ENCODE measurements at regions not wholly inside any gene's neighbourhood (a gene's known extent, or its start where the extent isn't known, plus 50 kb on each side); places are given as distances from the start of the nearest gene placed in this dataset.

- TF ChIP-seq CTCF (IDR thresholded peaks at IDR 0.05) (no peak), POLR2A (IDR thresholded peaks at IDR 0.05) (no peak)
Measured at GRCh38 chr20:17835240-17835933, 133.2 kb downstream of the SNX5 start.

All from uterus (tissue), 2 donors.